ENCODE measurements at regions not wholly inside any gene's neighbourhood (a gene's known extent, or its start where the extent isn't known, plus 50 kb on each side); places are given as distances from the start of the nearest gene placed in this dataset.
"Not testable (repeated sequence)": the region's sequence is repeated elsewhere in the genome, so short reads cannot be mapped to it uniquely, and the experiment has no call there.

DNA sequence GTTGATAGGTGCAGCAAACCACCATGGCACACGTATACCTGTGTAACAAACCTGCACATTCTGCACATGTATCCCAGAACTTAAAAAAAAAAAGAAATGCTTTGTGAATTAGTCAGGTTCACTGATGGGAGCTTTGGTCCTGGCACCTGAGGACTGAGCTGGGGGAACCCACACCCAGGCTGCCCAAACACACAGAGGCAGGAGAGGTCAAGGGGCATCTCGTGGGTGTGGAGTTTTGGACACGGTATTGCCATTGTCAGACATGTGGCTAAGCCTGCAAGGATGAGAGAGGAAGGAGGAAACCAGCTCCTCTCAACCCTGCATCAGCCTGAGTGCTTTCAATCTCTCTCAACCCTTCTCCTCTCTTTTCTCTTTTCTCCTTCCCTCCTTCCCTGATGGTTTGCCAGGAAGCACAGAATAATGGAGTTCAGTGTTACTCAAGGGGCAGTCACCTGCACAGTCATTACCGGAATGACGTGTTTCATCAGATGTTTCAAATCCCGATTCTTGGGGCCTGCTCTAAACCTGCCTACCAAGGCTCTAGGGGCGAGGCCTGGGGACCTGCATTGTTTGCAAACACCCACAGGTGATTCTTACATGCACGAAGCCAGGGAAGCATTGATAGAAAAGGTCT, 89.9 kb upstream of the NEDD9 start:
- H3K9me3 Mint-ChIP-seq (ENCODE audit: low read depth) = peaks cover 2% of the 10 kb centered on the region
- DNase-seq = no peak
- no peak overlapping the region for H3K27ac Mint-ChIP-seq
- H3K4me3 Mint-ChIP-seq = no peak overlapping the region
- ATAC-seq = no peak
- no peaks in the 10 kb centered on the region for H3K27me3 Mint-ChIP-seq
- peaks cover 86% of the 10 kb centered on the region for H3K4me1 Mint-ChIP-seq
- CTCF ChIA-PET = interaction anchor here (1.7 kb wide), 1 partner anchor 64 kb away, joined by 5 read pairs; no protein-coding TSS in a partner anchor
- peaks cover 44% of the 10 kb centered on the region for H3K36me3 Mint-ChIP-seq

DNA sequence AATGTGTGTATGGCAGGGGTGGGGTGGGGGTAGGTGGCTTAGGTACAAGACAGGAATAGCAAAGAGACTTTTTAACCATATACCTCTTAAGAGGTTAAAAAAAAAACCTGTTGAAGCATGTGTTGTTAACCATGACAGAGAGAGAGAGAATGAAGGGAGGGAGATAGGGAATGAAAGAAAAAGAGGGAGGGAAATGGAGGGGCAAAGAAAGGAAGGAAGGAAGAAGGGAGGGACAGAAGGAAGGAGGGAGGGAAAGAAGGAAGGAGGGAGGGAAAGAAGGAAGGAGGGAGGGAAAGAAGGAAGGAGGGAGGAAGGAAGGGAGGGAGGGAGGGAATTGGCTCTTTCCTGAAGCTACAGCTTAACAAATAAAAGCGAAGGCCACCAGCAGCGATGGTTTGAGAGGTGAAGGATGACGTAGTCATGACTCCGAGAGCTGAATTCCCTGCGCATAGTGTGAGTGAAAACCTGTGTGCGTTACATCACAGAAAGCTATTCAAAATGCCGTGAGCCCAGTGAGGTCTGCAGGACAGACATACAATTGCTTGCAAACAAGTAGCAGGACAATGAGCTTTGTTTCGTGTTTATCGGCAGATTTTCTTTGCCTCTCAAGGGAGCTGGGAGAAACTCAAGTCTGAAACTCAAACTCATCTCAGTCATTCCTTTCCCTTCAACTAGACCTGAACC, 88.6 kb upstream of the NEDD9 start:
- Mint-ChIP-seq H3K9me3 (ENCODE audit: low read depth) (peaks cover 2% of the 10 kb centered on the region), H3K27ac (no peak overlapping the region), H3K36me3 (peaks cover 46% of the 10 kb centered on the region), H3K4me1 (peaks cover 81% of the 10 kb centered on the region), H3K4me3 (no peak overlapping the region), H3K27me3 (no peaks in the 10 kb centered on the region)
- CTCF ChIA-PET = no interaction called here
- no peak for ATAC-seq
- DNase-seq = no peak

DNA sequence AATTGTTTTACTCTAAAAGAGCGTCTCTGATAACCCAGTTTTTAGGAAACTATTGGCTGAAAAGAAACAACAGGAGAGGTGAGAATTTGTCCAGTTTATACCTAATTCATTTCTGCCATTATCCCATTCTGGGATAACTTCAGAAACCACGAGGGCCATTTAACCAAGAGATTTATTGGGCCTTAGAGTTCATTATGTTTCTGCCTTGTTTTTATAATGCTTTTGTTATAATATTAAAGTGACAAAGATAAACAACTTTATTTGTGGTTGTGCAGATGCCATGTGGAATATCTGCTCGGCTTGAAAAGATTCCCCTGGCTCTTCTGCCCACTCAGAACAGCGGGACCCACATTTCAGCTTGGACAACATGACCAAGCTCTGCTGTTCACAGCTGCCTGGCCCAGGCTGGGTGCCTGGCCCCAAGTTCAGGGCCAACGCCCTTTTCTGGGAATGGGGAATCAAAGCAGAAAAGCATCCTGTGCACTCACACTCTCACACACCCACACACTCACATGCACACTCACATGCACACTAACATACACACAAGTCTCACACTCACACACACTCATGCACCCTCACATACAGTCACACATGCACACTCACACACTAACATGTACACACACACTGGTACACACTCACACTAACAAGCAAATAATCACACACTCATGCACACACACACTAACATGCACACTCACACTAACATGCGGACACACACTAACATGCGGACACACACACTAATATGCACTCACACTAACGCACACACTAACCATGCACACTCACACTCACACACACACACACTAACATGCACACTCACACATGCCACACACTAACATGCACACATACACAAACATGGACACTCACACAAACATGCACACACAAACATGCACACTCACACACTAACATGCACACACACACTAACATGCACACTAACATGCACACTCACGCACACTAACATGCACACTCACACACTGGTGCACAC, 86.7 kb upstream of the NEDD9 start:
- H3K9me3 Mint-ChIP-seq (ENCODE audit: low read depth) = peaks cover 2% of the 10 kb centered on the region
- CTCF ChIA-PET = interaction anchor here (0.7 to 2.4 kb wide), 5 partner anchors 11 to 177 kb away, joined by 3 to 11 read pairs (median 5); no protein-coding TSS in a partner anchor
- peaks cover 64% of the 10 kb centered on the region for H3K4me1 Mint-ChIP-seq
- H3K36me3 Mint-ChIP-seq = peaks cover 52% of the 10 kb centered on the region
- DNase-seq (no peak), ATAC-seq (no peak)
- peak overlapping the region; percentile 73 for H3K27ac Mint-ChIP-seq
- H3K27me3 Mint-ChIP-seq = no peaks in the 10 kb centered on the region
- H3K4me3 Mint-ChIP-seq = peak overlapping the region; percentile 0

DNA sequence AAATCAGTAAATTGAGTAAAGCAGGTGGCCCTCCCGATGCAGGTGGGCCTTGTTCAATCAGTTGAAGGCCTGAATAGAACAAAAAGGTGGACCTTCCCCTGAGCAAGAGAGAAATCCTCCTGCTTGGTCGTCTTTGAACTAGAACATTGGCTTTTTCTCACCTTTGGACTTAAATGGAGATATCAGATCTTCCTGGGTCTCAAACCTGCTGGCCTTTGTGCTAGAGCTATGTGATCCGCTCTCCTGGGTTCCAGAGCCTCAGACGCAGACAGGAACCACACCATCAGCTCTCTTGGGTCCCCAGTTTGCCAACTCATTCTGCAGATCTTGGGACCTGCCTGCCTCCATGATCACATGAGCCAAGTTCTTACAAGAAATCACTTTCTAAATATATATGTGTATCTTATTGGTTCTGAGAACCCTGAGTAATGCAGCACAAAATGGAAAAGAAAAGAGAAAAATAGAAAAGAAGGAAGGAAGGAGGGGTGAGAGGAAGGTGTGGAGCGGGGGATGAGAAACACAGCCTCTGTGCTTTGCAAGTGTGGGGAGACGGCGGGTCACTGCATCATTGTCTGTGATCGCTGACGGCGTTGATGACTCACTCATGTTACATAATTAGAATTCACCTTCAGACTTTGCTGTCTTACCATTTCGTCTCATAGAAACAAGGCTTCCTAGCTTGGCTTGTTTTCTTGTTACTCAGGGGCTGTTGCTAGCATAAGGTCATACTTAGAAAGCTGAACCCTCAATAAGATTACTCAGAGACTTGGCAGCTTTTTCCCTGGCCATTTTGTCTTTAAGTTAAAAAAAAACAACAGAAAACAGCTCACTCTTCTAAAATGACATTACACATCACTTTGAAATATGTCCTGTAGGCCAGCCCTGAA, 85.7 kb upstream of the NEDD9 start:
- peaks cover 56% of the 10 kb centered on the region for H3K36me3 Mint-ChIP-seq
- DNase-seq = peak; percentile 80

DNA sequence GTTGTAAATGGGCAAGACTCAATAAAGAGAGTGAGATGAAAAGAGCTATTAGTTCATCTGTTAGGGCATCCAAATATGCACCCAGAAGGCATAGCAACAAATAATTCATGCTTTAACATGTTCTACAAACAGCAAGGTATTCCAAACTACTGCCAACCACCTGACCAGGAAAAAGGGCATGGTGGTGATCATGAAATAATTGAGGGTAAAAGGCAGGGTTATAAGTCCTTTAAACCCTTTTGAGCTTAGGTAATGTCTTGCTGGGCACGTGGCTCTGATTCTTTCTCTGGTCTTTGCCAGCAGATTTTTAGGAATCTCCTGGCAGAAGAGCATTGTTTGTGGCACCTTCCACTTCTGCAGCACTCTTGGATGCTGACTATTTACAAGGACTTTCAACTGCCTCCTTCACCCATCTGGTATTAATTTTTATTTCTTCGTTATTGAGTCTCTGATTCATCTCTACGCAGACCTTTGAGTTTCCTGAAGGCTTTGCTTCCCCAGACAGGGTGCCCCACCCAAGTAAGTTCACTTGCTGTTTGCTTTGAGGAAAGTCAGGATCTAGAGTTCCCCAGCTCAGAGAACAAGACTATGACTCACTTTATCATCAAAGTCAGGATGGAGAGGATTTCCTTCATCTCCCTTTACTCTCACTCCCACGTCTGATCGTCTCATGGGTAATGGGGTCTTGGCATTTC, 83.4 kb upstream of the NEDD9 start:
- H3K27me3 Mint-ChIP-seq = no peaks in the 10 kb centered on the region
- H3K4me1 Mint-ChIP-seq = peaks cover 43% of the 10 kb centered on the region
- DNase-seq = no peak
- peaks cover 62% of the 10 kb centered on the region for H3K36me3 Mint-ChIP-seq
- H3K9me3 Mint-ChIP-seq (ENCODE audit: low read depth) = peaks cover 2% of the 10 kb centered on the region
- no peak overlapping the region for H3K4me3 Mint-ChIP-seq
- CTCF ChIA-PET = interaction anchor here (1.0 to 2.1 kb wide), 3 partner anchors 10 to 180 kb away, joined by 3 to 4 read pairs (median 3); no protein-coding TSS in a partner anchor
- H3K27ac Mint-ChIP-seq = no peak overlapping the region
- no peak for ATAC-seq

More for the DNA sequence above, 85.7 kb upstream of the NEDD9 start:
- no peak overlapping the region for H3K4me3 Mint-ChIP-seq
- H3K9me3 Mint-ChIP-seq (ENCODE audit: low read depth) = peaks cover 2% of the 10 kb centered on the region
- H3K4me1 Mint-ChIP-seq = peaks cover 54% of the 10 kb centered on the region
- H3K27me3 Mint-ChIP-seq = no peaks in the 10 kb centered on the region
- peak; percentile 91 for ATAC-seq
- peak overlapping the region; percentile 74 for H3K27ac Mint-ChIP-seq
- CTCF ChIA-PET = interaction anchor here (0.7 to 2.4 kb wide), 6 partner anchors 12 to 178 kb away, joined by 3 to 11 read pairs (median 4); no protein-coding TSS in a partner anchor

DNA sequence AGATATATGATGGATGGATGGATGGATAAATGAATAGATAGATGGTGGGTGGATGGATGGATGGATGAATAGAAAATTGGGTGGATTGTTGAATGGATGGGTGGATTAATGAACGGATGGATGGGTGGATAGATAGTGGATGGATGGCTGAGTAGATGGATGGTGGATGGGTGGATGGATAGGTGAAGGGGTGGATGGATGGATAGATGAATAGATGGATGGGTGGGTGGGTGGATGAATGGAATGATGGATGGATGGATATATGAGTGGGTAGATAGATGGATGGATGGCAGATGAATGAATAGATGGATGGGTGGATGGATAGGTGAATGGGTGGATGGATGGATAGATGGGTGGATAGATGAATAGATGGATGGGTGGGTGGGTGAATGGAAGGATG, 80.7 kb upstream of the NEDD9 start:
- ATAC-seq (no peak), DNase-seq (no peak)
- no peaks in the 10 kb centered on the region for H3K27me3 Mint-ChIP-seq
- H3K4me3 Mint-ChIP-seq = no peak overlapping the region
- CTCF ChIA-PET = no interaction called here
- H3K9me3 Mint-ChIP-seq (ENCODE audit: low read depth) = no peaks in the 10 kb centered on the region
- no peak overlapping the region for H3K27ac Mint-ChIP-seq
- H3K4me1 Mint-ChIP-seq = peaks cover 27% of the 10 kb centered on the region
- H3K36me3 Mint-ChIP-seq = peaks cover 52% of the 10 kb centered on the region

DNA sequence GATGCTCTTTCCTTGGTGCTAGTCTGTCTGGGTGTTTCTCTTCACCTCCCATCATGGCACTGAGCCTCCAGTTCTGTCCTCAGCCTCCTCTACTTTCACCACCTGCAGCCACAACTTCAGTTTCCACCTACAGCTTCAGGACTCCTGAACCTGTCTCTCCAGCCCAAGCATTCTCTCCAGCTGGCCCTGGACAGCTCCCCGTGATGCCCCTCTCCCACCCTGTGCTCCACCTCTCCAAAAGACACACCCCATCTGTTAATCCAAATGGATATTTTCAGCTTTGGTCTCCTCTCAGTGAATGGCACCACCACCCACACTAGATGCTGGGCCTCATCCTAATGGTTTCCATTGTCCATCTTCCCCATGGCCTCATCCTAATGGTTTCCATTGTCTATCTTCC, 79.5 kb upstream of the NEDD9 start:
- H3K27me3 Mint-ChIP-seq = no peaks in the 10 kb centered on the region
- DNase-seq (no peak), ATAC-seq (no peak)
- H3K9me3 Mint-ChIP-seq (ENCODE audit: low read depth) = no peaks in the 10 kb centered on the region
- H3K27ac Mint-ChIP-seq = no peak overlapping the region
- no peak overlapping the region for H3K4me3 Mint-ChIP-seq
- CTCF ChIA-PET = no interaction called here
- H3K4me1 Mint-ChIP-seq = peaks cover 27% of the 10 kb centered on the region
- H3K36me3 Mint-ChIP-seq = peaks cover 46% of the 10 kb centered on the region

DNA sequence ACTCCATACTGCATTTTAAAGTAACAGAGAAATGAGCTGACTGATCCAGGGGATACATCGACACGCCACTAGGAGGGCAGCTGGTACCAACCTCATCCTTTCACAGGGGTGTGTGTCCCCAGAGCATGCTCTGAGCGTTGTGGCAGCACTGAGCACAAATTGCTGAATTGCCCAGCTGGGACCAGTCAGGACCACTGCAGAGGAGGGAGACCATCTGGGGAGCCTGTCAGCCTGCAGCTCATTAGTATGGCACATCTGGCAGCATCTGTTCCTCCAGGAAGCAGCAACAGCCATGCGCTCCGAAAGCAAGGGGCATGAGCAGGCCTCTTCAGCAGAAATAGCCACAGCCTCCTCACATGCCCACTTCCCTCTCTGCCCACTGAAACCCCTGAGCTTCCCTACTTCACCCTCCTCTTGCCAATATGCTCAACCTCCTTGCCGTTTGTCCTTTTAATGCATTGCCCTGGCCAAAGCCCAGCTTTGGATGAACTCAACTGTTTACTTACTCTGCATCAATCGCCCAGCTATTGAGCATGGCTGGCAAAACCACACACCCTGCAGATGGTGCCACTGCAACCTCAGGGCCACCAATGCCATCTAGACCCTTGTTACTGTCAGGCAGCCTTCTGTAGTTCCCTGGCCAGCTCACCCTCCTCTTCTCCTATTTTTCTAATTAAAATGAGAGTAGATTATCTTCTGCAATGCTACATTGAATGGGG, 77.6 kb upstream of the NEDD9 start:
- Mint-ChIP-seq H3K36me3 (peaks cover 44% of the 10 kb centered on the region), H3K9me3 (ENCODE audit: low read depth) (no peaks in the 10 kb centered on the region), H3K4me3 (no peak overlapping the region), H3K27me3 (no peaks in the 10 kb centered on the region), H3K4me1 (peaks cover 25% of the 10 kb centered on the region), H3K27ac (no peak overlapping the region)
- no peak for DNase-seq
- CTCF ChIA-PET = no interaction called here
- peak; percentile 30 for ATAC-seq

DNA sequence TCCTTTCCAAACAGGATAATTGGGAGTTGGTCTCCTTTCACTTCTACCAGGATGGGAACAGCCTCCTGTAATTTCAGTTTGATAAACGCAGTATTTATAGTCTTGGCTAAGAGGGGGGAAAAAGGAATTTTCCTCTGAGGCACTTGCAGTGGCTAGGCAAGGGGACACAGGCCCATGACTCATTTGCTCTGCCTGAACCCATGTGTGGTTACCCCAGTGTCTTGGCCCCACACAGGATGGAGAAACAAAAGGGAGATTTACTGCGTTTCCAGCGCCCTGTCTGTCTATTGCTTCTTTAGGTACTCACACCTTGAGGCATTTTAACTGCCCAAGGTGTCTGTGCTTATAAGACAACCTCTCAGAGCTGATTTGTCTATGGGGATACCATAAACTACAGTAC, 74.8 kb upstream of the NEDD9 start:
- Mint-ChIP-seq H3K4me3 (no peak overlapping the region), H3K27ac (no peak overlapping the region), H3K36me3 (peaks cover 56% of the 10 kb centered on the region), H3K27me3 (no peaks in the 10 kb centered on the region), H3K4me1 (peaks cover 29% of the 10 kb centered on the region), H3K9me3 (ENCODE audit: low read depth) (no peaks in the 10 kb centered on the region)
- DNase-seq = no peak
- CTCF ChIA-PET = no interaction called here
- peak; percentile 45 for ATAC-seq

DNA sequence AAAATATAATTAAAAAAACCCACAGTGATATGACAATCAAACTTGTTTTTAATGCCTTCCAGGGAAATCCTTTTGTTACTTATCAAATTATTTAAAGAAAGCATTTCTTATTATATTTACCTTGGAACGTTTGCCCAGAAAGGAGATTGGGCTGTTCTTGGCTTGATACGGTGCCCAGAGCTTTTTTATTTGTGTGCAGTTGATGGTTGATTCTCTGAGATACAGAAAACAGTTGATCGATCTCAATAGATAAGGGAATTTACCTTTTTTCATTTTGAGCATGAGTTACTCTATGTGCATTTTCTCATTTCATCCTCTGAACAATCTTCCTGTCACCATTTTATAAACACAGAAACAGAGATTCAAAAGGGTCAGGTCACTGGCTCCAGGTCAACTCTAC, 72.5 kb upstream of the NEDD9 start:
- H3K27ac Mint-ChIP-seq = no peak overlapping the region
- DNase-seq (no peak), ATAC-seq (no peak)
- CTCF ChIA-PET = no interaction called here
- H3K4me1 Mint-ChIP-seq = peaks cover 35% of the 10 kb centered on the region
- no peaks in the 10 kb centered on the region for H3K27me3 Mint-ChIP-seq
- peaks cover 68% of the 10 kb centered on the region for H3K36me3 Mint-ChIP-seq
- no peak overlapping the region for H3K4me3 Mint-ChIP-seq
- H3K9me3 Mint-ChIP-seq (ENCODE audit: low read depth) = peaks cover 2% of the 10 kb centered on the region

DNA sequence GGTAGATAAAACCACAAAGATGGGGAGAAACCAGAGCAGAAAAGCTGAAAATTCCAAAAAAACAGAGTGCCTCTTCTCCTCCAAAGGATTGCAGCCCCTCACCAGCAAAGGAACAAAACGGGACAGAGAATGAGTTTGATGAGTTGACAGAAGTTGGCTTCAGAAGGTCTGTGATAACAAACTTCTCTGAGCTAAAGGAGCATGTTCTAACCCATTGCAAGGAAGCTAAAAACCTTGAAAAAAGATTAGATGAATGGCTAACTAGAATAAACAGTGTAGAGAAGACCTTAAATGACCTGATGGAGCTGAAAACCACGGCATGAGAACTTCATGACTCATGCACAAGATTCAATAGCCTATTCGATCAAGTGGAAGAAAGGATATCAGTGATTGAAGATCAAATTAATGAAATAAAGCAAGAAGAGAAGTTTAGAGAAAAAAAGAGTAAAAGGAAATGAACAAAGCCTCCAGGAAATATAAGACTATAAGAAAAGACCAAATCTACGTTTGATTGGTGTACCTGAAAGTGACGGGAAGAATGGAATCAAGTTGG, 67.5 kb upstream of the NEDD9 start:
- ATAC-seq, DNase-seq, CTCF ChIA-PET, H3K27me3 Mint-ChIP-seq, H3K4me3 Mint-ChIP-seq: not testable (repeated sequence)
- H3K9me3 Mint-ChIP-seq (ENCODE audit: low read depth) = peaks cover 12% of the 10 kb centered on the region
- peaks cover 84% of the 10 kb centered on the region for H3K36me3 Mint-ChIP-seq
- H3K4me1 Mint-ChIP-seq = peaks cover 36% of the 10 kb centered on the region
- H3K27ac Mint-ChIP-seq = peak overlapping the region; percentile 11
